ENCODE measurements at regions not wholly inside any gene's neighbourhood (a gene's known extent, or its start where the extent isn't known, plus 50 kb on each side); places are given as distances from the start of the nearest gene placed in this dataset.

- Histone ChIP-seq H3K4me1 (peaks cover 0 to 5% (median 0%) of the 10 kb centered on the region in 4 donors), H3K4me3 (no peak overlapping the region), H3K27ac (no peak overlapping the region), H3K27me3 (no peaks in the 10 kb centered on the region), H3K36me3 (no peaks in the 10 kb centered on the region), H3K9me3 (no peaks in the 10 kb centered on the region)
- no peak for DNase-seq
- TF ChIP-seq POLR2A (IDR thresholded peaks at IDR 0.05) (no peak), CTCF (IDR thresholded peaks at IDR 0.05) (no peak)
Observed at GRCh38 chr7:23968791-23969190, 258.8 kb downstream of the STK31 start.

GRCh38 chr7:23969443-23969842, 259.4 kb downstream of the STK31 start:
- Histone ChIP-seq H3K27ac (no peak overlapping the region), H3K9me3 (no peaks in the 10 kb centered on the region), H3K27me3 (no peaks in the 10 kb centered on the region), H3K4me1 (peaks cover 0 to 5% (median 0%) of the 10 kb centered on the region in 4 donors), H3K36me3 (no peaks in the 10 kb centered on the region), H3K4me3 (no peak overlapping the region)
- peak in 1 of 3 donors; percentile 53 for DNase-seq
- no peak for TF ChIP-seq CTCF (IDR thresholded peaks at IDR 0.05)
- TF ChIP-seq POLR2A (IDR thresholded peaks at IDR 0.05) = no peak

- no peak for TF ChIP-seq CTCF (IDR thresholded peaks at IDR 0.05)
- no peak for TF ChIP-seq POLR2A (IDR thresholded peaks at IDR 0.05)
- Histone ChIP-seq H3K9me3 (no peaks in the 10 kb centered on the region), H3K36me3 (no peaks in the 10 kb centered on the region), H3K4me1 (peaks cover 0 to 5% (median 0%) of the 10 kb centered on the region in 4 donors), H3K27ac (no peak overlapping the region), H3K4me3 (no peak overlapping the region), H3K27me3 (no peaks in the 10 kb centered on the region)
- no peak for DNase-seq
Observed at GRCh38 chr7:23970193-23970592, 260.2 kb downstream of the STK31 start.

DNA sequence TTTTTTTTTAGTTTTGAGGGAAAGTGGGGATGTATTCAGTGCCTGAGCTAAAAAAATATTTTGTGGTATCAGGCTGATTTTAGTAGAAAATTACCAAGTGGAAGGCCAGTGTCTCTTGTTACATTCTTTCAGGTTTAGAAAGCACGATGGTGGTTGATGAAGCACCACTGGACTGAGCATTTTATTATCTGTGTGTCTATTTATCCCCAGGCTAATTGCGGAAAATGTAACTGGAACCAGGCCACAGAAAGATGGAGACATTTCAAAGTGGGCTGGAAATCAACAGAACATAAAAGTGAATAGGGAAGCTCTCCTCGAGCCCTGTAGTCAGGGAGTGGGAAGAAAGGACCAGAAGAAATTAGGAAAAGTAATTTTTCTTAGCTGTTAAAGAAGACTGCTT, 261.0 kb downstream of the STK31 start:
- H3K9me3 ChIP-seq = no peaks in the 10 kb centered on the region
- TF ChIP-seq CTCF (IDR thresholded peaks at IDR 0.05) (no peak), POLR2A (IDR thresholded peaks at IDR 0.05) (no peak)

DNA sequence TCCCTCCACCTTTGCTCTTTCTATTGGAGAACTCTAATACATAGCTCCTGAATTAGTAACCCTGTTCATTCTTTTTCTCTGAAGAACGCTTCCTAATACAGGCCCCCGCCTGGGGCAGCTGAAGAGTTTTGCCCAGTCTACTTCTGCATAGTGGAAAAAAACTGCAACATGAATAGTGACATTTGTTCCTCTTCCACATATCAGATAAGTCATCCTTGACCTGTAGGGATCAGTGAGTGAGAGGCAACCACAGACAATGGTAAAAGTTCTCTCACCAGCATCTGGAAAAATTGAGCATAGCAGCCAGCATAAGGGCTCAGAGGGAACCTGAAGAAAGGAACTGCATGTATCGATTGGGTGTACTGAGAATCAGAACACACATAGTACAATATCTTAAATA, 262.0 kb downstream of the STK31 start:
- Histone ChIP-seq H3K9me3 (no peaks in the 10 kb centered on the region), H3K4me3 (no peak overlapping the region), H3K4me1 (peaks cover 0 to 5% (median 0%) of the 10 kb centered on the region in 4 donors), H3K36me3 (no peaks in the 10 kb centered on the region), H3K27ac (no peak overlapping the region), H3K27me3 (no peaks in the 10 kb centered on the region)
- DNase-seq = no peak
- no peak for TF ChIP-seq CTCF (IDR thresholded peaks at IDR 0.05)
- no peak for TF ChIP-seq POLR2A (IDR thresholded peaks at IDR 0.05)

More for the DNA sequence above, 261.0 kb downstream of the STK31 start:
- no peaks in the 10 kb centered on the region for H3K36me3 ChIP-seq
- H3K4me3 ChIP-seq = no peak overlapping the region
- no peaks in the 10 kb centered on the region for H3K27me3 ChIP-seq
- peaks cover 0 to 5% (median 0%) of the 10 kb centered on the region in 4 donors for H3K4me1 ChIP-seq
- no peak for DNase-seq
- H3K27ac ChIP-seq = no peak overlapping the region

DNA sequence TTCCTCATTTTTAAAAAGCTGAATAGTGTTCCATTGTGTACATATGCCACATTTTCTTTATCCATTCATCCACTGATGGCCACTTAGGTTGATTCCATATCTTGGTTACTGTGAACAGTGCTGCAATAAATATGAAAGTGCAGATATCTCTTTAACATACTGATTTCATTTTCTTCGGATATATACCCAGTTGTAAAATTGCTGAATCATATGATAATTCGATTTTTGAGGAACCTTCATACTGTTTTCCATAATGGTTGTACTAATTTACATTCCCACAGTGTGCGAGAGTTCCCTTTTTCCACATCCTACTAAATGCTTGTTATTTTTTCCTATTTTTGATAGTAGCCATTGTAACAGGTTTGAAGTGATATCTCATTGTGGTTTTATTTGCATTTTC, 263.2 kb downstream of the STK31 start:
- DNase-seq = no peak
- Histone ChIP-seq H3K4me1 (peaks cover 0 to 5% (median 0%) of the 10 kb centered on the region in 4 donors), H3K9me3 (no peaks in the 10 kb centered on the region), H3K4me3 (no peak overlapping the region), H3K27me3 (no peaks in the 10 kb centered on the region), H3K27ac (no peak overlapping the region), H3K36me3 (no peaks in the 10 kb centered on the region)
- no peak for TF ChIP-seq POLR2A (IDR thresholded peaks at IDR 0.05)
- no peak for TF ChIP-seq CTCF (IDR thresholded peaks at IDR 0.05)
